IMR-90 (cell line): ENCODE measurements at regions not wholly inside any gene's neighbourhood (a gene's known extent, or its start where the extent isn't known, plus 50 kb on each side); places are given as distances from the start of the nearest gene placed in this dataset.

Experiments
- ATAC-seq: fragments of 200-7000 bp; cut with Tn5 transposase; 2 replicates; pipeline ENCODE4 v1.9.1; 2020; ENCODE audit warnings: low read depth, mild to moderate bottlenecking, moderate library complexity
- BruUV-seq: library from RNA; stranded (reverse); fragments of 400-500 nt; replicated peaks from 2 replicates; lab custom pipeline; 2021; lab: Mats Ljungman, UMichigan
- CTCF ChIA-PET: fragments of 300-600 bp; formaldehyde crosslinking; extraction: SDS; loops from one replicate; lab custom pipeline; 2021; ENCODE audit warnings: antibody characterized with exemption; lab: Yijun Ruan, JAX
- POLR2A ChIA-PET: fragments of 300-600 bp; sonication (Branson Sonifier 250); formaldehyde crosslinking; loops from one replicate; lab custom pipeline; 2022; ENCODE audit warnings: antibody characterized with exemption; ENCODE audit not compliant: unreplicated experiment; lab: Charles Lee
- DNase-seq: peaks from one replicate; pipeline ENCODE4 v3.0.0; 2013
- H2AFZ ChIP-seq: replicated peaks from 2 replicates; pipeline ENCODE3; 2013; ENCODE audit warnings: low read length, mild to moderate bottlenecking; ENCODE audit not compliant: poor library complexity
- H2AK5ac ChIP-seq: 2 replicates; pipeline ENCODE4 v1.6.1; 2013; ENCODE audit warnings: low read depth, low read length, inconsistent platforms
- H2AK9ac ChIP-seq: replicated peaks from 2 replicates; pipeline ENCODE3; 2013; ENCODE audit warnings: mild to moderate bottlenecking, low read depth, low read length, moderate library complexity; ENCODE audit not compliant: poor library complexity
- H2BK120ac ChIP-seq: 2 replicates; pipeline ENCODE4 v1.6.1; 2013; ENCODE audit warnings: low read depth, low read length, inconsistent platforms
- H2BK15ac ChIP-seq: 3 replicates; pipeline ENCODE4 v1.6.1; 2013; ENCODE audit warnings: low read depth, low read length, inconsistent platforms
- H2BK20ac ChIP-seq: 2 replicates; pipeline ENCODE4 v1.6.1; 2013; ENCODE audit warnings: low read depth, mild to moderate bottlenecking, inconsistent platforms, low read length, moderate library complexity
- H2BK5ac ChIP-seq: 2 replicates; pipeline ENCODE4 v1.6.1; 2013; ENCODE audit warnings: mild to moderate bottlenecking, low read depth, low read length, inconsistent platforms; ENCODE audit not compliant: poor library complexity, severe bottlenecking
- H3K14ac ChIP-seq: replicated peaks from 2 replicates; pipeline ENCODE4 v1.6.1; 2013; ENCODE audit warnings: low read depth, low read length, inconsistent platforms
- H3K18ac ChIP-seq: 2 replicates; pipeline ENCODE4 v1.6.1; 2013; ENCODE audit warnings: low read depth, low read length, control low read depth
- H3K23ac ChIP-seq: 2 replicates; pipeline ENCODE4 v1.6.1; 2013; ENCODE audit warnings: low read depth, low read length, inconsistent platforms
- H3K27ac ChIP-seq: 2 replicates; pipeline ENCODE4 v1.5.1; 2013; ENCODE audit warnings: mild to moderate bottlenecking, control low read depth, low read length; ENCODE audit not compliant: insufficient read depth
- H3K27me3 ChIP-seq: 2 replicates; pipeline ENCODE4 v1.6.1; 2013; ENCODE audit warnings: low read length; ENCODE audit not compliant: control insufficient read depth, insufficient read depth
- H3K36me3 ChIP-seq: 2 replicates; pipeline ENCODE4 v1.6.1; 2013; ENCODE audit warnings: low read length, mixed read lengths; ENCODE audit not compliant: control insufficient read depth, insufficient read depth
- H3K4ac ChIP-seq: 2 replicates; pipeline ENCODE4 v1.6.1; 2013; ENCODE audit warnings: low read depth, low read length, inconsistent platforms
- H3K4me1 ChIP-seq: 2 replicates; pipeline ENCODE4 v1.6.1; 2013; ENCODE audit warnings: low read length, mixed read lengths; ENCODE audit not compliant: control insufficient read depth, insufficient read depth
- H3K4me2 ChIP-seq: 2 replicates; pipeline ENCODE4 v1.6.1; 2013; ENCODE audit warnings: low read depth, mild to moderate bottlenecking, control low read depth, low read length, moderate library complexity
- H3K4me3 ChIP-seq: 2 replicates; pipeline ENCODE4 v1.5.1; 2013; ENCODE audit warnings: low read depth, mild to moderate bottlenecking, control low read depth, low read length, moderate library complexity; ENCODE audit not compliant: insufficient read depth
- H3K56ac ChIP-seq: 2 replicates; pipeline ENCODE4 v1.6.1; 2013; ENCODE audit warnings: low read length, inconsistent platforms; ENCODE audit not compliant: insufficient read depth; ENCODE audit errors: extremely low read depth
- H3K79me1 ChIP-seq, 2 experiments: 2 replicates each; pipeline ENCODE4 v1.6.1; 2013; ENCODE audit warnings: low read length in 2 of 2, inconsistent platforms in 1 of 2, low read depth in 1 of 2
- H3K9ac ChIP-seq: 2 replicates; pipeline ENCODE4 v1.6.1; 2013; ENCODE audit warnings: low read depth, low read length, control low read depth
- H3K9me1 ChIP-seq: 2 replicates; pipeline ENCODE4 v1.6.1; 2013; ENCODE audit warnings: low read length, inconsistent platforms; ENCODE audit not compliant: insufficient read depth
- H3K9me3 ChIP-seq: 2 replicates; pipeline ENCODE4 v1.6.1; 2013; ENCODE audit warnings: low read length; ENCODE audit not compliant: control insufficient read depth, insufficient read depth
- H4K20me1 ChIP-seq: 2 replicates; pipeline ENCODE4 v1.6.1; 2013; ENCODE audit warnings: low read length, inconsistent platforms; ENCODE audit not compliant: insufficient read depth
- H4K5ac ChIP-seq: 2 replicates; pipeline ENCODE4 v1.6.1; 2013; ENCODE audit warnings: mild to moderate bottlenecking, low read depth, low read length, control low read depth
- H4K8ac ChIP-seq, 2 experiments: 2 replicates each; pipeline ENCODE4 v1.6.1; 2013; ENCODE audit warnings: low read depth in 2 of 2, low read length in 2 of 2, control low read depth in 1 of 2, inconsistent platforms in 1 of 2
- H4K91ac ChIP-seq: 2 replicates; pipeline ENCODE4 v1.6.1; 2013; ENCODE audit warnings: low read depth, low read length, inconsistent platforms; ENCODE audit not compliant: insufficient read depth
- MAFK ChIP-seq: IDR thresholded peaks from 2 replicates; pipeline ENCODE4 v1.6.1; 2012; ENCODE audit warnings: low read depth, low read length, improper control_type of control experiment
- dilution Hi-C: fragments of 300-500 bp; cut with HindIII; formaldehyde crosslinking; loops from one replicate; pipeline ENCODE4 v1.14.3; 2018; ENCODE audit warnings: low sequenced_read_pairs; ENCODE audit not compliant: unreplicated experiment
- in situ Hi-C: fragments of 300-500 bp; cut with MboI; formaldehyde crosslinking; loops from 3 replicates; pipeline ENCODE4 v1.14.3; 2019; ENCODE audit warnings: low sequenced_read_pairs, inconsistent platforms, mixed read lengths
- intact Hi-C: fragments of 100-400 bp; cut with micrococcal nuclease; formaldehyde crosslinking; loops from 2 replicates; pipeline ENCODE4 v1.10.0; 2022
- TF ChIP-seq, protein P1 (sequence below): fragments of 150-350 bp; IDR thresholded peaks from 2 replicates; pipeline ENCODE4 v1.6.1; 2016; ENCODE audit warnings: low read depth, mild to moderate bottlenecking, low read length, moderate library complexity, borderline replicate concordance

GRCh38 chr11:93274851-93275250 is 55.7 kb upstream of the DEUP1 start:
- Histone ChIP-seq H3K4me1 (no peaks in the 10 kb centered on the region), H4K5ac (no peak overlapping the region), H4K8ac (no peak overlapping the region), H2BK15ac (no peak overlapping the region), H4K91ac (no peak overlapping the region), H2BK120ac (no peak overlapping the region), H3K4me3 (no peak overlapping the region), H3K14ac (no peak overlapping the region), H3K36me3 (no peaks in the 10 kb centered on the region), H3K79me1 (no peaks in the 10 kb centered on the region), H3K4me2 (no peak overlapping the region), H2AFZ (no peak overlapping the region), H2AK5ac (no peak overlapping the region), H4K20me1 (no peaks in the 10 kb centered on the region), H3K27ac (no peak overlapping the region), H2BK5ac (no peak overlapping the region), H3K56ac (no peak overlapping the region), H3K4ac (no peak overlapping the region), H3K9me3 (no peaks in the 10 kb centered on the region), H3K27me3 (no peaks in the 10 kb centered on the region), H2AK9ac (no peak overlapping the region), H2BK20ac (no peak overlapping the region), H3K9me1 (no peaks in the 10 kb centered on the region), H3K23ac (no peak overlapping the region), H3K9ac (no peak overlapping the region), H3K18ac (no peak overlapping the region)
- ATAC-seq (no peak), DNase-seq (no peak)
- ChIA-PET POLR2A (no interaction called here), CTCF (no interaction called here)
- intact Hi-C loops, result no loop called here
- dilution Hi-C loops, result no loop called here
- TF ChIP-seq, protein P1, sequence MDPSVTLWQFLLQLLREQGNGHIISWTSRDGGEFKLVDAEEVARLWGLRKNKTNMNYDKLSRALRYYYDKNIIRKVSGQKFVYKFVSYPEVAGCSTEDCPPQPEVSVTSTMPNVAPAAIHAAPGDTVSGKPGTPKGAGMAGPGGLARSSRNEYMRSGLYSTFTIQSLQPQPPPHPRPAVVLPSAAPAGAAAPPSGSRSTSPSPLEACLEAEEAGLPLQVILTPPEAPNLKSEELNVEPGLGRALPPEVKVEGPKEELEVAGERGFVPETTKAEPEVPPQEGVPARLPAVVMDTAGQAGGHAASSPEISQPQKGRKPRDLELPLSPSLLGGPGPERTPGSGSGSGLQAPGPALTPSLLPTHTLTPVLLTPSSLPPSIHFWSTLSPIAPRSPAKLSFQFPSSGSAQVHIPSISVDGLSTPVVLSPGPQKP, result no peak
- no peak for TF ChIP-seq MAFK
- in situ Hi-C loops, result no loop called here
- BruUV-seq, result no TSS peak
